ENCODE measurements at regions not wholly inside any gene's neighbourhood (a gene's known extent, or its start where the extent isn't known, plus 50 kb on each side); places are given as distances from the start of the nearest gene placed in this dataset.

- DNase-seq (ENCODE audit: extremely low spot score): no peak
- ChIA-PET POLR2A (no interaction called here), CTCF (interaction anchor here (1.1 to 10.7 kb wide), 3 partner anchors 9 to 41 kb away, joined by 3 to 68 read pairs (median 3); no protein-coding TSS in a partner anchor)
- TF ChIP-seq, protein P1, sequence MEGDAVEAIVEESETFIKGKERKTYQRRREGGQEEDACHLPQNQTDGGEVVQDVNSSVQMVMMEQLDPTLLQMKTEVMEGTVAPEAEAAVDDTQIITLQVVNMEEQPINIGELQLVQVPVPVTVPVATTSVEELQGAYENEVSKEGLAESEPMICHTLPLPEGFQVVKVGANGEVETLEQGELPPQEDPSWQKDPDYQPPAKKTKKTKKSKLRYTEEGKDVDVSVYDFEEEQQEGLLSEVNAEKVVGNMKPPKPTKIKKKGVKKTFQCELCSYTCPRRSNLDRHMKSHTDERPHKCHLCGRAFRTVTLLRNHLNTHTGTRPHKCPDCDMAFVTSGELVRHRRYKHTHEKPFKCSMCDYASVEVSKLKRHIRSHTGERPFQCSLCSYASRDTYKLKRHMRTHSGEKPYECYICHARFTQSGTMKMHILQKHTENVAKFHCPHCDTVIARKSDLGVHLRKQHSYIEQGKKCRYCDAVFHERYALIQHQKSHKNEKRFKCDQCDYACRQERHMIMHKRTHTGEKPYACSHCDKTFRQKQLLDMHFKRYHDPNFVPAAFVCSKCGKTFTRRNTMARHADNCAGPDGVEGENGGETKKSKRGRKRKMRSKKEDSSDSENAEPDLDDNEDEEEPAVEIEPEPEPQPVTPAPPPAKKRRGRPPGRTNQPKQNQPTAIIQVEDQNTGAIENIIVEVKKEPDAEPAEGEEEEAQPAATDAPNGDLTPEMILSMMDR (IDR thresholded peaks at IDR 0.05; ENCODE audit: control extremely low read depth, extremely low read depth, low read depth, missing control alignments): no peak
These were observed 66.1 kb upstream of the SPTLC1 start for GRCh38 chr9:92181296-92181695.

GRCh38 chr9:92180669-92181181 is 65.5 kb upstream of the SPTLC1 start:
- DNase-seq (ENCODE audit: extremely low spot score): no peak
- CTCF ChIA-PET: interaction anchor here (1.1 to 10.7 kb wide), 4 partner anchors 9 to 40 kb away, joined by 3 to 68 read pairs (median 4); no protein-coding TSS in a partner anchor
- TF ChIP-seq, protein P1 (IDR thresholded peaks at IDR 0.05; ENCODE audit: control extremely low read depth, extremely low read depth, low read depth, missing control alignments): no peak
- POLR2A ChIA-PET: no interaction called here

DNA sequence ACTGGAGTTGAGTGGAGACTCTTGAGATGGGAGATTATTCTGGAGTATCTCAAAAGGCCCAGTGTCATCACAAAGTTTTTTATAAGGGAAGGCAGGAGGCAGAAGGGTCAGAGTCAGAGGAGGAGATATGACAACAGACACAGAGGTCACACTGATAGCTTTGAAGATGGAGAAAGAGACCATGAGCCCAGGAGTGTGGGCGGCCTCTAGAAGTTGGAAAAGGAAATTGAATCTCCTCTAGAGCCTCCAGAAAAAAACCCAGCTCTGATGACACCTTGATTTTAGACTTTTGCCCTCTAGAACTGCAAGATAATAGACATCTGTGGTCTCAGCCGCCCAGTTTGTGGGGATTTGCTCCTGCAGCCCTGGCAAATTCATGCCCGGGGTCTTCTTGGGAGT is 64.8 kb upstream of the SPTLC1 start:
- ChIA-PET CTCF (interaction anchor here (2.3 to 10.7 kb wide), 2 partner anchors 33 to 40 kb away, joined by 6 to 68 read pairs; no protein-coding TSS in a partner anchor), POLR2A (interaction anchor here (0.6 kb wide), 1 partner anchor 15 kb away, joined by 3 read pairs; no protein-coding TSS in a partner anchor)
- DNase-seq (ENCODE audit: extremely low spot score): no peak

GRCh38 chr9:92179286-92180001 is 64.2 kb upstream of the SPTLC1 start:
- no peak for DNase-seq (ENCODE audit: extremely low spot score)
- TF ChIP-seq, protein P1 (IDR thresholded peaks at IDR 0.05; ENCODE audit: control extremely low read depth, extremely low read depth, low read depth, missing control alignments): no peak
- CTCF ChIA-PET: interaction anchor here (2.3 to 10.7 kb wide), 2 partner anchors 34 to 39 kb away, joined by 6 to 68 read pairs; no protein-coding TSS in a partner anchor
- POLR2A ChIA-PET: interaction anchor here (0.6 kb wide), 1 partner anchor 16 kb away, joined by 3 read pairs; no protein-coding TSS in a partner anchor

More for the DNA sequence above, 64.8 kb upstream of the SPTLC1 start:
- TF ChIP-seq, protein P1 (IDR thresholded peaks at IDR 0.05; ENCODE audit: control extremely low read depth, extremely low read depth, low read depth, missing control alignments): no peak

DNA sequence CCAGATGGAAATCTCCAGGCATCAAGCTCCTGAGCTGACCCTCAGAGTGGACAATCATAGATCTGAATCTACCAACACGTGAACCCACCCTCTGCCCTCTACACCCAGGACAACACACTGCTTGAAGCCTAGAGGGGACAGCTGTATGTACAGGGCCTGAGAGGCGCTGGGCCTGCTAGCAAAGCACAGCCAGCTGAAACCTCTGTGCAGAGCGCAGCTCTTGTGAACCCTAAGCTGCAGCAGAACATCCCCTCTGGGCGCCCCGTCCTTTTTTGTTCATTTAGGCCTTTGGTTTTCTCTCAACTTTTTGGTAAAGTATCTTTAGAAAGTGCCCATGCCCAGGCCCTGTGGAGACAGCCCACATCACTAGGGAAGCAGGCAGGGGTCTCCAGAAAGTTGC is 62.4 kb upstream of the SPTLC1 start:
- ChIA-PET CTCF (interaction anchor here (0.7 to 10.7 kb wide), 2 partner anchors 15 to 37 kb away, joined by 3 to 68 read pairs; no protein-coding TSS in a partner anchor), POLR2A (no interaction called here)
- DNase-seq (ENCODE audit: extremely low spot score): no peak
- TF ChIP-seq, protein P1 (IDR thresholded peaks at IDR 0.05; ENCODE audit: control extremely low read depth, extremely low read depth, low read depth, missing control alignments): no peak

GRCh38 chr9:92176800-92177185 is 61.6 kb upstream of the SPTLC1 start:
- ChIA-PET CTCF (interaction anchor here (1.1 to 10.7 kb wide), 4 partner anchors 29 to 42 kb away, joined by 3 to 68 read pairs (median 3); no protein-coding TSS in a partner anchor), POLR2A (no interaction called here)
- TF ChIP-seq, protein P1 (IDR thresholded peaks at IDR 0.05; ENCODE audit: control extremely low read depth, extremely low read depth, low read depth, missing control alignments): no peak
- peak; percentile 8 for DNase-seq (ENCODE audit: extremely low spot score)

Measured in GM10248 (cell line).